ENCODE measurements at regions not wholly inside any gene's neighbourhood (a gene's known extent, or its start where the extent isn't known, plus 50 kb on each side); places are given as distances from the start of the nearest gene placed in this dataset.

DNA sequence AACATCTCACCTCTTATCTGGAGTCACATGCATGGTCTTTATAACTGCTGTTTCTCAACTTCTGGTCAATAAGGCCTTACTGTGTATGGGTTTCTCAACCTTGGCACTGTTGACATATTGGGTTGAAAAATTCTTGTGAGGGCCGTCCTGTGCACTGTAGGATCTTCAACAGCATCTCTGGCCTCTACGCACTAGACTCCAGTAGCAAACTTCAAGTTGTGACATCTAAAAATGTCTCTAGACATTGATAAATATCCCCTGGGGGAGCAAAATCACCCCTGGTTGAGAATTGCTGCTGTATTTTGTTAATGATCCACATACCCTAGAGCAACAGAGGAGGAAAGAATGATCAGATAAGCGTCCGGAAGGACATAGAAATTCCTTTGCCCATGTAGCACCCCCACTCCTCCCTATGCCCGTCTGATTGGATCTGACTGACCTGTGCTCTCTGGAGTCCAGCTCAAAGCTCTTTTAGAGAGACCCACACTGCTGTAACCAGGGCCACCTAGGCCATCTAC is 423.5 kb upstream of the ZMIZ1 start:
- intact Hi-C loops (cut with DNase I), result no loop called here
- H3K27me3 ChIP-seq, result no peaks in the 10 kb centered on the region
- no peak overlapping the region for H3K4me3 ChIP-seq (replicated peaks in 1 of 3)
- peaks cover 12 to 18% of the 10 kb centered on the region in 2 donors for H3K4me1 ChIP-seq
- no peaks in the 10 kb centered on the region for H3K36me3 ChIP-seq
- 96 to 99% methylated on average over 5 of the region's 5 CpGs for WGBS, 2 donors
- DNase-seq, result no peak
- no peak overlapping the region for H3K27ac ChIP-seq
- TF ChIP-seq POLR2A (IDR thresholded peaks at IDR 0.05), result no peak
- TF ChIP-seq, protein P1, sequence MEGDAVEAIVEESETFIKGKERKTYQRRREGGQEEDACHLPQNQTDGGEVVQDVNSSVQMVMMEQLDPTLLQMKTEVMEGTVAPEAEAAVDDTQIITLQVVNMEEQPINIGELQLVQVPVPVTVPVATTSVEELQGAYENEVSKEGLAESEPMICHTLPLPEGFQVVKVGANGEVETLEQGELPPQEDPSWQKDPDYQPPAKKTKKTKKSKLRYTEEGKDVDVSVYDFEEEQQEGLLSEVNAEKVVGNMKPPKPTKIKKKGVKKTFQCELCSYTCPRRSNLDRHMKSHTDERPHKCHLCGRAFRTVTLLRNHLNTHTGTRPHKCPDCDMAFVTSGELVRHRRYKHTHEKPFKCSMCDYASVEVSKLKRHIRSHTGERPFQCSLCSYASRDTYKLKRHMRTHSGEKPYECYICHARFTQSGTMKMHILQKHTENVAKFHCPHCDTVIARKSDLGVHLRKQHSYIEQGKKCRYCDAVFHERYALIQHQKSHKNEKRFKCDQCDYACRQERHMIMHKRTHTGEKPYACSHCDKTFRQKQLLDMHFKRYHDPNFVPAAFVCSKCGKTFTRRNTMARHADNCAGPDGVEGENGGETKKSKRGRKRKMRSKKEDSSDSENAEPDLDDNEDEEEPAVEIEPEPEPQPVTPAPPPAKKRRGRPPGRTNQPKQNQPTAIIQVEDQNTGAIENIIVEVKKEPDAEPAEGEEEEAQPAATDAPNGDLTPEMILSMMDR (IDR thresholded peaks at IDR 0.05), result no peak
- no peaks in the 10 kb centered on the region for H3K9me3 ChIP-seq

DNA sequence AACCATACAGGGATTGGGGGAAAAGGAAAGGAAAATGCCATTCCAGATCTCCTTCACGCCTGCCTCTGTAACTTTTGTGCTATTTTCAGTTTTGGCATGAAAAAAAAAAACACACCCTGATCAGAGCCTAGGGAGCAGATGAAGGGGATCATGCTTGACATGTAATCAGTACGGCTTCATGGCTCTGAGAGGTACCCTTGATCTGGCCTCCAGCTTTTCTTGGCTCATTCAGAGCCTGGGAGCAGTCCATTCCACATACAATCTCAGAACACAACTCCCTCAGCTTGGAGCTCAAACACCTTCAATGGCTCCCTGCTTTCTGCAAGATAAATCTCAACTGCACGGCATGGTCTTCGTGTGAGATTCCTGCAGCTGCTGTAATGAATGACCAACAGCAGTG is 422.8 kb upstream of the ZMIZ1 start:
- H3K36me3 ChIP-seq, result no peaks in the 10 kb centered on the region
- H3K4me1 ChIP-seq, result peaks cover 12 to 16% of the 10 kb centered on the region in 2 donors
- WGBS, 2 donors, result 86 to 99% methylated on average over 4 of the region's 4 CpGs
- no peak overlapping the region for H3K4me3 ChIP-seq (replicated peaks in 1 of 3)
- H3K27me3 ChIP-seq, result no peaks in the 10 kb centered on the region
- H3K9me3 ChIP-seq, result no peaks in the 10 kb centered on the region
- H3K27ac ChIP-seq, result no peak overlapping the region
- no peak for DNase-seq
- TF ChIP-seq, protein P1 (IDR thresholded peaks at IDR 0.05), result no peak
- TF ChIP-seq POLR2A (IDR thresholded peaks at IDR 0.05), result no peak
- intact Hi-C loops (cut with DNase I), result no loop called here

DNA sequence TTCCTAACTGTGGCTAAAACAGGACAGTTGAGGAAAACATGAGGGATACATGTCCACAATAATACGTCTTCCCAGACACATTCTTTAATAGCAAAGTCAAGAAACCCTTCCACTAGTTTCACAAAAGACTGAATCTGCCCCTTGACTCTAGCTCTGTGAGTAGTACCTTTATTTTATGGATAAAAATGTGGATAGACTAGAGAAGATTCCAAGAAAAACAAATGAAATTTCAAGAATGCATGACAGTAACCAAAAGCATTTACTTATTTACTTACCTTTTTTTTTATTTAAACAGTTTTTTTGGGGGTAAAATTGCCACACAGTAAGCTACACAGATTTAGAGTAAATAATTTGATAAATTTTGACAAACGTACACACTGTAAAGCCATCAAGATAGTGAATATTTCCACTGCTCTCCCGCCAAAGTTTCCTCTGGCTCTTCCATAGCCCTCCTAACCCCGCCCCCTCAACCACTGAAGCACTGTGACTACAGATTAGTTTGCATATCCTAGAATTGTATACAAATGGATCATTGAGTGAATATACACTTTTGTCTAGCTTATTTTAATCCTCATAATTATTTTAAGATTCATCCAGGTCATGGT is 420.4 kb upstream of the ZMIZ1 start:
- H3K4me1 ChIP-seq, result peaks cover 0 to 5% of the 10 kb centered on the region in 2 donors
- intact Hi-C loops (cut with DNase I), result no loop called here
- H3K36me3 ChIP-seq, result no peaks in the 10 kb centered on the region
- TF ChIP-seq POLR2A (IDR thresholded peaks at IDR 0.05), result no peak
- TF ChIP-seq, protein P1 (IDR thresholded peaks at IDR 0.05), result no peak
- DNase-seq, result no peak
- no peaks in the 10 kb centered on the region for H3K9me3 ChIP-seq
- no peaks in the 10 kb centered on the region for H3K27me3 ChIP-seq
- WGBS, 2 donors, result 82 to 92% methylated on average over 4 of the region's 4 CpGs
- H3K4me3 ChIP-seq (replicated peaks in 1 of 3), result no peak overlapping the region
- H3K27ac ChIP-seq, result no peak overlapping the region

DNA sequence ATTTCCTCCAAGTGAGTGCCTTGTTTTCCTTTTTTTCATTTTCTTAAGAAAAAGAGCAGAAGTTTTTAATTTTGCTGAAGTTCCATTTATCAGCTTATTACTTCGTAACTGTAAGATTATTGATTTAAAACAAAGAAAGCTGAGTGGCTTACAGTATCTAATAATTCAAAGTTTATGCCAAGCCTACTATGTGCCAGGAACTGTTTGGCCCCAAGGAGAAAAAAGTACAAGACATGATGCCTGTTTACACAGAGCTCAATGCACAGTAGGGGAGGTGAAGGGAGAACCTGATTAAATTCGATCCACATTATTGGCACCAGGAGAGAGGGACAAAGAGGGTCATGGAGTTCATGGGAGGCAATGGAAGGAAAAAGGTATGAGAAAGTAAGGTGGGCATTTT is 419.3 kb upstream of the ZMIZ1 start:
- Histone ChIP-seq H3K4me1 (peaks cover 0 to 5% of the 10 kb centered on the region in 2 donors), H3K27ac (no peak overlapping the region), H3K4me3 (replicated peaks in 1 of 3) (no peak overlapping the region), H3K36me3 (no peaks in the 10 kb centered on the region), H3K27me3 (no peaks in the 10 kb centered on the region), H3K9me3 (no peaks in the 10 kb centered on the region)
- intact Hi-C loops (cut with DNase I), result no loop called here
- WGBS, 2 donors, result 64 to 84% methylated on average over 2 of the region's 2 CpGs
- no peak for DNase-seq
- TF ChIP-seq, protein P1 (IDR thresholded peaks at IDR 0.05), result no peak
- TF ChIP-seq POLR2A (IDR thresholded peaks at IDR 0.05), result no peak

DNA sequence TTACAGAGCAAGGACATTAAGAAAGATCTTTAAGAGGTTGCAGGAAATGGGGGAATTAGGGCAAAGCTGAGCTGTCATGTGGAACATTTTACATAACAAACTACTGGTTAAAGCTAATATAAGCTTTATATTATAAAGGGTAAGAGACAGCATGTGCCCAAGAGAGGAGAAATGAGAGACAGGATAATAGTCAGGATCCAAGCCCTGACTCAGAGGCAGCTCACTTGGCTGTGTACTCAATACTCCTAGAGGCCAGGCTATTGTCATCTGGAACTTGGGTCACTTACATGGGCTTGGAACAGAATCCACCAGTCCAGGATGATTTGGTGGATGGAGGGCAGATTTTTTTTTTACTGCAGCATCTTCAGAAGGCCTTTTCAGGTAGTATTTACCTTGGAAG is 418.6 kb upstream of the ZMIZ1 start:
- no peak for TF ChIP-seq POLR2A (IDR thresholded peaks at IDR 0.05)
- TF ChIP-seq, protein P1 (IDR thresholded peaks at IDR 0.05), result no peak

More for the DNA sequence above, 418.6 kb upstream of the ZMIZ1 start:
- Histone ChIP-seq H3K27me3 (no peaks in the 10 kb centered on the region), H3K4me1 (peaks cover 0 to 5% of the 10 kb centered on the region in 2 donors), H3K9me3 (no peaks in the 10 kb centered on the region), H3K4me3 (replicated peaks in 1 of 3) (no peak overlapping the region), H3K36me3 (no peaks in the 10 kb centered on the region), H3K27ac (no peak overlapping the region)
- DNase-seq, result no peak
- intact Hi-C loops (cut with DNase I), result no loop called here

Data from thyroid gland (tissue), 4 donors.